GM10266 (cell line): ENCODE measurements at regions not wholly inside any gene's neighbourhood (a gene's known extent, or its start where the extent isn't known, plus 50 kb on each side); places are given as distances from the start of the nearest gene placed in this dataset.

Source experiments
- DNase-seq: peaks from one replicate; pipeline ENCODE4 v3.0.0; 2012; ENCODE audit errors: extremely low spot score
- CTCF ChIP-seq: IDR thresholded peaks from 2 replicates; pipeline ENCODE4 v1.5.1; 2012; ENCODE audit warnings: mild to moderate bottlenecking, low read depth; ENCODE audit not compliant: control insufficient read depth, insufficient read depth; ENCODE audit errors: missing control alignments

GRCh38 chr7:71015252-71015900, 116.6 kb upstream of the GALNT17 start:
- TF ChIP-seq CTCF: no peak
- DNase-seq: no peak

DNA sequence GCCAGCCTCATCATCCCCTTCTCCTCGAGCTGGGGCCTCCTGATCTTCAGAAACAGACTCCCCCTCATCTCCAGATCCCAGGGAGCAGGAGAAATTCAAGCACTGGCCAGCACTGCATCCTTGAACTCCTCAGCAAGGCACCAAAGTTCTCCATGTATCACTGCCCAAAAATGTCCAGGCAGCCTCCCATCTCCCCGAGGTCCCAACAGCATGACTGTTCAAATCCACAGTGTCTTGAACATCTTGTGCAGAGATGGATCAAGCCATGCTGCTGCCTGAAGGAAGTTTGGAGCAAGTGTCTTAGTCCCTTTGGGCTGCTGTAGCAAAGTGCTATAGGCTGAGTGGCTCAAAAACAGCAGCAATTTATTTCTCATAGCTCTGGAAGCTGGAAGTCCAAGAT, 115.5 kb upstream of the GALNT17 start:
- no peak for DNase-seq
- no peak for TF ChIP-seq CTCF

GRCh38 chr7:71017602-71018001, 114.3 kb upstream of the GALNT17 start:
- DNase-seq: no peak
- TF ChIP-seq CTCF: no peak

DNA sequence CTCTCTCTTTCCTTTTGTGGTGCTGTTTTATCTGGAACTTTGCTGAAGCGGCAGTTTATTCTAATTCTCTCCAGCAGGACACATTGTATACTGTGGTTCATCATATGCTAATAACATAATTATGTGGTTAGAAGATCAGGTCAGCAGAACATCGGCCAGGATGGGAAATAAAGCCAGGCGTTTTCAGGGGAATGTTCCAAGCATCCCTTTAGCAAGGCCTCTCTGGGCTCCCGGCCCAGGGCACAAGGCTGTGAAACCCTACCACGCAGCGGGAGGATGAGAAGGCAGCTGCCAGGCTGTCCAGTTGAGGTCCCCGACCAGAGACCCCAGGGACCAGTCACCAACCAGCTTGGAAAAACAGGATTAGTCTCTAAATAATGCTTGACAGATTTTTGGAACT, 112.2 kb upstream of the GALNT17 start:
- no peak for DNase-seq
- TF ChIP-seq CTCF: no peak

- DNase-seq: no peak
- TF ChIP-seq CTCF: no peak
These were observed 110.8 kb upstream of the GALNT17 start for GRCh38 chr7:71021131-71021530.

DNA sequence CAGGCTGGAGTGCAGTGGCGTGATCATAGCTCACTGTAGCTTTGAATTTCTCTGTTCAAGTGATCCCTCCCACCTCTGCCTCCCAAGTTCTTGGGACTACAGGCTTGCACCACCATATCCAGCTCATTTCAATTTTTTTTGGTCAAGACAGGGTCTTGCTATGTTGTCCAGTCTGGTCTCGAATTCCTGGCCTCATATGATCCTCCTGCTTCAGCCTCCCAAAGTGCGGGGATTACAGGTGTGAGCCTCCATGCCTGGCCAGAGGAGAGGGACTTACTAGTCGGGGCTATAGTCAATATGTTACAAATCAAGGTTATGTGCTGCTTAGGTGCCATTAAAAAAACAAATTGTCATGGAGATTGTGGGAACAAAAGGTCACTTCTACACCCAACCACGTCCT, 105.3 kb upstream of the GALNT17 start:
- TF ChIP-seq CTCF: no peak
- no peak for DNase-seq

DNA sequence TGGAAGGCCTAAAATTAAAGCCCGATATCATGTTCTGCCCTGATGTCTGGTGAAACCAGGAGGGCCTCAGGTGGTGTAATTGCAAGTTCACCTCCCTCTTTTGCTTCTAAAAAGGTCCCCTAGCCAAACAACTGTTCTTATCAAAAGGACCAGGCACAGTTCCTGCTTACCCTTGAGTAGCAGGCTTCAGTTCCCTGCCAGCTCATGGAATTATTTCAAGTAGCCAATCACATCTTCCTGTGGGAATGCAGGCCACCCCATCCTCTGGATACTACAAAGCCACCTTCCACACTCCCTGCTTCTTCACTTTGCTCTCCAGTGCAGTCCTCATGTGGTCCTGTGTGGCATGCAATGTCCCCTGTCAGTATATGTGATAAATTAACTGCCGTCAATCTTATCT, 97.7 kb upstream of the GALNT17 start:
- TF ChIP-seq CTCF: no peak
- DNase-seq: no peak
